ENCODE measurements at regions not wholly inside any gene's neighbourhood (a gene's known extent, or its start where the extent isn't known, plus 50 kb on each side); places are given as distances from the start of the nearest gene placed in this dataset.
A peak's percentile ranks its signal among the peaks of the same experiment; 100 is the strongest.

- no peak for DNase-seq
- no peaks in the 10 kb centered on the region for H3K4me1 Mint-ChIP-seq
- no peak overlapping the region for H3K23ac ChIP-seq (ENCODE audit: insufficient read length, low read depth, low read length)
Observed at GRCh38 chr1:70641868-70642267, 230.8 kb downstream of the CTH start.

More at GRCh38 chr1:70641868-70642267, 230.8 kb downstream of the CTH start:
- Histone ChIP-seq H2BK15ac (ENCODE audit: low read depth, low read length) (no peak overlapping the region), H3K27ac (ENCODE audit: insufficient read length, low read depth, low read length) (no peak overlapping the region), H4K20me1 (ENCODE audit: control insufficient read depth, insufficient read depth, insufficient read length) (no peaks in the 10 kb centered on the region), H3K4me2 (ENCODE audit: insufficient read depth, insufficient read length, low read length) (no peak overlapping the region), H3K79me2 (ENCODE audit: insufficient read depth, low read length) (no peaks in the 10 kb centered on the region), H3K9ac (ENCODE audit: extremely low read depth, insufficient read length, low read length) (no peak overlapping the region), H3K14ac (ENCODE audit: insufficient read depth, low read length) (no peak overlapping the region), H2BK12ac (ENCODE audit: insufficient read length, low read depth, low read length) (no peak overlapping the region), H4K5ac (ENCODE audit: insufficient read length, low read depth, low read length) (no peak overlapping the region), H3K23me2 (ENCODE audit: insufficient read length, low read depth, low read length, poor library complexity, severe bottlenecking) (no peaks in the 10 kb centered on the region), H3K79me1 (ENCODE audit: insufficient read depth, low read depth, low read length, poor library complexity, severe bottlenecking) (no peaks in the 10 kb centered on the region), H2BK120ac (ENCODE audit: low read depth, low read length, poor library complexity, severe bottlenecking) (no peak overlapping the region), H2BK5ac (ENCODE audit: insufficient read length, low read length) (no peak overlapping the region), H2BK20ac (ENCODE audit: low read depth, low read length, poor library complexity, severe bottlenecking) (no peak overlapping the region), H4K91ac (ENCODE audit: insufficient read length, low read depth, low read length) (no peak overlapping the region), H3K4me1 (ENCODE audit: insufficient read depth, low read length) (no peaks in the 10 kb centered on the region), H2AK5ac (ENCODE audit: insufficient read length, low read length) (no peak overlapping the region), H3K56ac (ENCODE audit: insufficient read length, low read depth, low read length) (no peak overlapping the region), H3K9me3 (ENCODE audit: control insufficient read depth, low read depth, low read length) (no peaks in the 10 kb centered on the region), H3K4ac (ENCODE audit: low read depth, low read length) (no peak overlapping the region), H4K8ac (replicated peaks; ENCODE audit: insufficient read length, low read depth, low read length) (no peak overlapping the region), H2AFZ (ENCODE audit: low read length) (peak overlapping the region; percentile 48), H3K18ac (ENCODE audit: insufficient read length, low read depth, low read length) (no peak overlapping the region), H3T11ph (ENCODE audit: low read length) (no peak overlapping the region), H3K27me3 (ENCODE audit: insufficient read depth, low read length) (no peaks in the 10 kb centered on the region)
- no peaks in the 10 kb centered on the region for H3K9me3 Mint-ChIP-seq
- TF ChIP-seq, protein P1, sequence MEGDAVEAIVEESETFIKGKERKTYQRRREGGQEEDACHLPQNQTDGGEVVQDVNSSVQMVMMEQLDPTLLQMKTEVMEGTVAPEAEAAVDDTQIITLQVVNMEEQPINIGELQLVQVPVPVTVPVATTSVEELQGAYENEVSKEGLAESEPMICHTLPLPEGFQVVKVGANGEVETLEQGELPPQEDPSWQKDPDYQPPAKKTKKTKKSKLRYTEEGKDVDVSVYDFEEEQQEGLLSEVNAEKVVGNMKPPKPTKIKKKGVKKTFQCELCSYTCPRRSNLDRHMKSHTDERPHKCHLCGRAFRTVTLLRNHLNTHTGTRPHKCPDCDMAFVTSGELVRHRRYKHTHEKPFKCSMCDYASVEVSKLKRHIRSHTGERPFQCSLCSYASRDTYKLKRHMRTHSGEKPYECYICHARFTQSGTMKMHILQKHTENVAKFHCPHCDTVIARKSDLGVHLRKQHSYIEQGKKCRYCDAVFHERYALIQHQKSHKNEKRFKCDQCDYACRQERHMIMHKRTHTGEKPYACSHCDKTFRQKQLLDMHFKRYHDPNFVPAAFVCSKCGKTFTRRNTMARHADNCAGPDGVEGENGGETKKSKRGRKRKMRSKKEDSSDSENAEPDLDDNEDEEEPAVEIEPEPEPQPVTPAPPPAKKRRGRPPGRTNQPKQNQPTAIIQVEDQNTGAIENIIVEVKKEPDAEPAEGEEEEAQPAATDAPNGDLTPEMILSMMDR (conservative IDR thresholded peaks at IDR 0.05), result no peak
- WGBS (ENCODE audit: extremely low coverage, insufficient read length, low lambda C conversion rate), result no CpG with 5 or more reads among the region's 1 CpG
- H3K27me3 Mint-ChIP-seq (ENCODE audit: low read depth), result no peaks in the 10 kb centered on the region
- no peaks in the 10 kb centered on the region for H3K36me3 Mint-ChIP-seq (ENCODE audit: insufficient read depth in 1 of 3, low read depth in 3 of 3)
- no peak overlapping the region for H3K27ac Mint-ChIP-seq
- no peak overlapping the region for H3K4me3 Mint-ChIP-seq

Data from H9 (cell line).